Right hindlimb (tissue), 1 donor: ENCODE measurements at regions not wholly inside any gene's neighbourhood (a gene's known extent, or its start where the extent isn't known, plus 50 kb on each side); places are given as distances from the start of the nearest gene placed in this dataset.
"Not testable (repeated sequence)": the region's sequence is repeated elsewhere in the genome, so short reads cannot be mapped to it uniquely, and the experiment has no call there.

Experiments used
- DNase-seq: peaks from one replicate; pipeline ENCODE4 v3.0.0-alpha.2; 2018

- DNase-seq: no peak
Measured at GRCh38 chr9:129544761-129545160, 76.1 kb downstream of the C9orf50 start.

- no peak for DNase-seq
Measured at GRCh38 chr9:129542741-129543140, 78.2 kb downstream of the C9orf50 start.

- DNase-seq: no peak
Measured at GRCh38 chr9:129541270-129541669, 79.6 kb downstream of the C9orf50 start.

GRCh38 chr9:129539446-129539845 lies 81.5 kb downstream of the C9orf50 start:
- no peak for DNase-seq

- not testable (repeated sequence) for DNase-seq
Measured at GRCh38 chr9:129531860-129532402, 89.0 kb downstream of the C9orf50 start.

- DNase-seq: not testable (repeated sequence)
Measured at GRCh38 chr9:129527955-129528354, 92.9 kb downstream of the C9orf50 start.

GRCh38 chr9:129525656-129526196 lies 95.2 kb downstream of the C9orf50 start:
- no peak for DNase-seq

- DNase-seq: no peak
Measured at GRCh38 chr9:129524582-129525270, 96.2 kb downstream of the C9orf50 start.

GRCh38 chr9:129523943-129524581 lies 96.8 kb downstream of the C9orf50 start:
- no peak for DNase-seq

- no peak for DNase-seq
Measured at GRCh38 chr9:129522351-129522750, 98.5 kb downstream of the C9orf50 start.

- no peak for DNase-seq
Measured at GRCh38 chr9:129520082-129520481, 100.8 kb downstream of the C9orf50 start.

- no peak for DNase-seq
Measured at GRCh38 chr9:129518074-129518473, 102.8 kb downstream of the C9orf50 start.

GRCh38 chr9:129517006-129517405 lies 103.9 kb downstream of the C9orf50 start:
- no peak for DNase-seq

GRCh38 chr9:129514891-129515290 lies 106.0 kb downstream of the C9orf50 start:
- DNase-seq: no peak

- no peak for DNase-seq
Measured at GRCh38 chr9:129514497-129514867, 106.4 kb downstream of the C9orf50 start.

GRCh38 chr9:129513856-129514496 lies 106.9 kb downstream of the C9orf50 start:
- no peak for DNase-seq

- DNase-seq: no peak
Measured at GRCh38 chr9:129513282-129513681, 107.6 kb downstream of the C9orf50 start.

GRCh38 chr9:129511285-129511900 lies 109.5 kb downstream of the C9orf50 start:
- no peak for DNase-seq

GRCh38 chr9:129509533-129509928 lies 111.4 kb downstream of the C9orf50 start:
- DNase-seq: no peak

GRCh38 chr9:129507805-129508204 lies 113.1 kb downstream of the C9orf50 start:
- DNase-seq: no peak

- peak; percentile 41 for DNase-seq
Measured at GRCh38 chr9:129506892-129507291, 114.0 kb downstream of the C9orf50 start.

- no peak for DNase-seq
Measured at GRCh38 chr9:129506041-129506440, 114.9 kb downstream of the C9orf50 start.

- peak; percentile 34 for DNase-seq
Measured at GRCh38 chr9:129505270-129505902, 115.5 kb downstream of the C9orf50 start.
